GM18520 (cell line): ENCODE measurements at regions not wholly inside any gene's neighbourhood (a gene's known extent, or its start where the extent isn't known, plus 50 kb on each side); places are given as distances from the start of the nearest gene placed in this dataset.

Experiments
- ATAC-seq: cut with Tn5 transposase; IDR thresholded peaks from one replicate; pipeline ENCODE4 v1.9.1; 2021; ENCODE audit not compliant: unreplicated experiment

DNA sequence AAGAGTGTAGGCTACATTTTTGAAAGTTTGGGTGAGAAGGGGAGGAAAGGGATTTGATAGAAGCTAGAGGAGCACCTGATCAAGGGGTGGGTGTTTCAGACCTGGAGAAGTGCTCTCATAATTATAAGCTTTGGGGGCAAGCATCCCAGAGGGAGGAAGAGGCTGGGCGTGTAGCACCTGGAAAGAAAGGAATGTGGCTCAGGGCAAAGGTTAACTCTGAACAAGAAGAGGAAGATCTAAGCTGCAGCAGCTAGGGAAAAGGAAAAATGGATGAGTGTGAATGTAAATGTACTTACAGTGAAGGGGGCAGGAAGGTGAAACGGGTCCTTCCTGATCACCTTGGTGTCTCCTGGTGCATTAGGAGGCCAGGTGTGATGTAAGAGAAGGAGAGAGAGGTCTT, 49.8 kb upstream of the ANKRD55 start:
- no peak for ATAC-seq
